ENCODE measurements at regions not wholly inside any gene's neighbourhood (a gene's known extent, or its start where the extent isn't known, plus 50 kb on each side); places are given as distances from the start of the nearest gene placed in this dataset.

DNA sequence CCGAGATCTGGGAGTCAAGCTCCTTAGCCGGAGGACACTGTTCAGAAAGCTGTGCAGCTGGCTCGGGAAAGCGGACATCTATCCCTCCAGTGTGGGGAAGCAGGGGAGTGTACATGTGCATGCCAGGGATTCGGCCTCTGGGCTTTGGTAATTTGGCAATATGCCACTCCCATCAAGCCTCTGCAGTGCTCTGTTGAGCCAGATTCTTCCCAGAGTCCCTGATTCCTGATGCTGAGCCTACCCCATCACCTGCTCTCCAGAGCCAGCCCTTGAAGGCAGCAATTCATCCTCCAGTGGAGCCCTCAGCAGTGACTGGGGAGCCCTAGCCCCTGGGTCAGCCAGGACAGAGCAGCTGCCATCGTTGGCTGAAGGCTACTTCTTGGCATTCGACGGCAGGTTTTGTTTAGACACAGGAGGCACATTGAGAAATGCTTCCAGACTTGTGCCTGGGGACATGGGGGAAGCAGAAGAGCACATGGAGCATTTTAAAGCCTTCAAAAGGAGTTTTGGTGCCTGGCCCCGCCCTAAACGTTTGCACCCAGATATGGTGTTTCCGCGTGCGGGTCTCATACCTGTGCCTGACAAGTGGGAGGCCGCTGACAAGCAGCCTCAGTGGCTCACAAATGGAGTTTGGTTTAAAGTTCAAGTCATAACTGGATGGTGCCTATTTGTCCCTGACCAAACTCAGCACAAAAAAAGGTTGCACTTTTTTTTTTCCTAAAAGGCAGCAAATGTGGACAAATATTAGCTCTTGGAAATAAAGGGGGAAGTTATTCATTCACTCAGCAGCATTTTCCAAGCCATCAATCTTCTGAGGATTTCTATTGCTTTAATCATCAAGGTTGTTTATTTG lies 272.8 kb downstream of the CYRIA start:
- TF ChIP-seq SIN3A (IDR thresholded peaks at IDR 0.05; ENCODE audit: borderline replicate concordance, insufficient read depth, low read length) (no peak), FOXP2 (optimal IDR thresholded peaks at IDR 0.05; ENCODE audit: borderline replicate concordance, extremely low read depth, extremely low read length, insufficient read depth) (no peak), POLR2AphosphoS5 (IDR thresholded peaks at IDR 0.05; ENCODE audit: low read depth, low read length) (no peak)

DNA sequence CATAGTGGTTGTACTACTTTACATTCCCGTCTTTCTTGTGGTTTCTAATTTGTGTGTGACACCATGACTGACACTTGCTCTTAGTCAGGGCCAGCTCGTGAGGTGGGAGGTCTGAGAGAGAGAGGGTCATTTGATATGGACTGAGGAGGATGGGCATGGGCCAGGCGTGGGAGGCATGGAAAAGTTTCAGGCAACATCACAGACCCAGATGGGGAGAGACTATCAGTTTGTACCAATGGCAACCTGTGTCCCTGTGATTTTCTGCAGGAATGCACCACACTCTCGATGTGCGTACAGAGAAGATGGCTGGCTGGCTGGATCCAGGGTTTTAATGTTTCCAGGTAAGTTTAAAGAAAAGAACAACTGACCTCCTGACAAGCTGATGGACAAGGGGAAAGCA lies 273.6 kb downstream of the CYRIA start:
- TF ChIP-seq FOXP2 (optimal IDR thresholded peaks at IDR 0.05; ENCODE audit: borderline replicate concordance, extremely low read depth, extremely low read length, insufficient read depth) (no peak), SIN3A (IDR thresholded peaks at IDR 0.05; ENCODE audit: borderline replicate concordance, insufficient read depth, low read length) (no peak), TAF1 (IDR thresholded peaks at IDR 0.05; ENCODE audit: borderline replicate concordance, insufficient read depth, low read length) (no peak), POLR2AphosphoS5 (IDR thresholded peaks at IDR 0.05; ENCODE audit: low read depth, low read length) (no peak), REST (IDR thresholded peaks at IDR 0.05; ENCODE audit: insufficient read depth in 1 of 2, low read depth in 2 of 2, low read length in 2 of 2) (no peak)

- TF ChIP-seq REST (IDR thresholded peaks at IDR 0.05; ENCODE audit: insufficient read depth in 1 of 2, low read depth in 2 of 2, low read length in 2 of 2) (no peak), TAF1 (IDR thresholded peaks at IDR 0.05; ENCODE audit: borderline replicate concordance, insufficient read depth, low read length) (no peak)
These were observed 275.1 kb downstream of the CYRIA start for GRCh38 chr2:16390561-16390960.

DNA sequence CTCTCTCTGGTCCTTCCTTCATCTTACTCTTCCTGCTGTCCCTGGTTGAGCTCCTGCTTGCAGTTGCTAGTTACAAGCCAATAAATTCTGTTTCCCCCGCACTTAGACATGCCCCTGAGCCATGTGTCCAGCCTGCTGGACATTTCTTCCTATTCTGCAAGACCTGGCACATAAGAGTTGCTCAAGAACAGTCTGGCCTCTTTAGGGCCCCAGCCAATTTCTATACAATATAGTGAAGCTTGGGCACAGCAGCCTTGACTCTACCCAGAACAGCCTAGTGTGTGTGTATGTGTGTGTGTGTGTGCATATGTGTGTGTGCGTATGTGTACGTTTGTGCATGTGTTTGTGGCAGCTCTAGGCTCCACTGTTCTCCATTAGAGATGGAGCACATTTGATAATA lies 276.0 kb downstream of the CYRIA start:
- no peak for TF ChIP-seq SIN3A (IDR thresholded peaks at IDR 0.05; ENCODE audit: borderline replicate concordance, insufficient read depth, low read length)
- no peak for TF ChIP-seq FOXP2 (optimal IDR thresholded peaks at IDR 0.05; ENCODE audit: borderline replicate concordance, extremely low read depth, extremely low read length, insufficient read depth)

GRCh38 chr2:16387461-16387984 lies 278.1 kb downstream of the CYRIA start:
- TF ChIP-seq FOXP2 (optimal IDR thresholded peaks at IDR 0.05; ENCODE audit: borderline replicate concordance, extremely low read depth, extremely low read length, insufficient read depth) = no peak
- no peak for TF ChIP-seq SIN3A (IDR thresholded peaks at IDR 0.05; ENCODE audit: borderline replicate concordance, insufficient read depth, low read length)
- no peak for TF ChIP-seq TAF1 (IDR thresholded peaks at IDR 0.05; ENCODE audit: borderline replicate concordance, insufficient read depth, low read length)
- no peak for TF ChIP-seq POLR2AphosphoS5 (IDR thresholded peaks at IDR 0.05; ENCODE audit: low read depth, low read length)
- no peak for TF ChIP-seq REST (IDR thresholded peaks at IDR 0.05; ENCODE audit: insufficient read depth in 1 of 2, low read depth in 2 of 2, low read length in 2 of 2)

DNA sequence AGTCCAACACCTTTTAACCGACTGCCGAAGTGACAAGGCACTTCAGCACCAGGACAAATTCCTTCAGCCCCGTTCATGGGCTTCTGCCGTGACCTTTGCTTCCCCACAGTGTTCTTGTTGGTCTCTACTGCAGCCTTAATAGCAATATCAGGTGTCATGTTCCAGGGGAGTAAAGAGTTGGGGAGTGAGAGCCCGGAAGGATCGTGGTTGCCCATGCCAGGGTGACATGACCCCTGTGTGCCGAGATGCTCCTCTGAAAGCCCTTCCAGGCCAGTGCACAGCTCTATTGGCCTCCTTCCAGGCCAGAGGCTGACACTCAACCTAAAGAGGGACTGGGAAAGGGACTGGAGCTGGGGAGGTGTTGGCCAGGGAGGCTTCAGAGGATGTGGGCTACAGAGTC lies 279.2 kb downstream of the CYRIA start:
- TF ChIP-seq REST (IDR thresholded peaks at IDR 0.05; ENCODE audit: insufficient read depth in 1 of 2, low read depth in 2 of 2, low read length in 2 of 2) (no peak), POLR2AphosphoS5 (IDR thresholded peaks at IDR 0.05; ENCODE audit: low read depth, low read length) (no peak), FOXP2 (optimal IDR thresholded peaks at IDR 0.05; ENCODE audit: borderline replicate concordance, extremely low read depth, extremely low read length, insufficient read depth) (no peak), SIN3A (IDR thresholded peaks at IDR 0.05; ENCODE audit: borderline replicate concordance, insufficient read depth, low read length) (no peak), TAF1 (IDR thresholded peaks at IDR 0.05; ENCODE audit: borderline replicate concordance, insufficient read depth, low read length) (no peak)
